Brain microvascular endothelial cell (primary cell): ENCODE measurements at regions not wholly inside any gene's neighbourhood (a gene's known extent, or its start where the extent isn't known, plus 50 kb on each side); places are given as distances from the start of the nearest gene placed in this dataset.

ENCODE experiments used
- DNase-seq: peaks from one replicate; pipeline ENCODE4 v3.0.0-alpha.2; 2020
- H3K27ac ChIP-seq: fragments of 250-450 bp; sonication (Bioruptor Pico); 2 replicates; pipeline ENCODE4 v1.5.1; 2020; ENCODE audit warnings: mild to moderate bottlenecking, moderate library complexity
- H3K27me3 ChIP-seq: fragments of 250-450 bp; sonication (Bioruptor Pico); replicated peaks from 2 replicates; pipeline ENCODE4 v1.5.1; 2020; ENCODE audit warnings: mild to moderate bottlenecking
- H3K36me3 ChIP-seq: fragments of 250-450 bp; sonication (Bioruptor Pico); replicated peaks from 2 replicates; pipeline ENCODE4 v1.5.1; 2020; ENCODE audit warnings: mild to moderate bottlenecking
- H3K4me3 ChIP-seq: 2 replicates; pipeline ENCODE4 v1.5.1; 2011; ENCODE audit warnings: low read depth, mild to moderate bottlenecking, control low read depth, low read length, moderate library complexity
- CTCF ChIP-seq: IDR thresholded peaks from 2 replicates; pipeline ENCODE4 v1.5.1; 2011; ENCODE audit warnings: low read depth, mild to moderate bottlenecking, moderate library complexity, low read length, control low read depth, inconsistent platforms; ENCODE audit errors: missing control alignments
- in situ Hi-C: cut with HindIII; loops from 2 replicates; pipeline ENCODE4 v1.10.0; 2017; ENCODE audit warnings: low sequenced_read_pairs, low pct_ligation_motif_present

- no peak overlapping the region for H3K4me3 ChIP-seq
- no peaks in the 10 kb centered on the region for H3K27me3 ChIP-seq
- no peaks in the 10 kb centered on the region for H3K36me3 ChIP-seq
- in situ Hi-C loops: no loop called here
- no peak for DNase-seq
- no peak overlapping the region for H3K27ac ChIP-seq
- TF ChIP-seq CTCF: no peak
Observed at GRCh38 chr12:114616081-114616480, 67.9 kb downstream of the TBX3 start.

GRCh38 chr12:114614040-114614439 lies 69.9 kb downstream of the TBX3 start:
- Histone ChIP-seq H3K27ac (no peak overlapping the region), H3K27me3 (no peaks in the 10 kb centered on the region), H3K4me3 (no peak overlapping the region), H3K36me3 (no peaks in the 10 kb centered on the region)
- no peak for DNase-seq
- no peak for TF ChIP-seq CTCF
- in situ Hi-C loops: no loop called here

- Histone ChIP-seq H3K4me3 (no peak overlapping the region), H3K27me3 (no peaks in the 10 kb centered on the region), H3K36me3 (no peaks in the 10 kb centered on the region), H3K27ac (no peak overlapping the region)
- TF ChIP-seq CTCF: no peak
- in situ Hi-C loops: no loop called here
- DNase-seq: no peak
Observed at GRCh38 chr12:114612062-114612461, 71.9 kb downstream of the TBX3 start.

- Histone ChIP-seq H3K27me3 (no peaks in the 10 kb centered on the region), H3K27ac (no peak overlapping the region), H3K4me3 (no peak overlapping the region), H3K36me3 (no peaks in the 10 kb centered on the region)
- no peak for DNase-seq
- no peak for TF ChIP-seq CTCF
- in situ Hi-C loops: no loop called here
Observed at GRCh38 chr12:114611145-114612018, 72.6 kb downstream of the TBX3 start.

- no peak for TF ChIP-seq CTCF
- Histone ChIP-seq H3K27ac (no peak overlapping the region), H3K27me3 (no peaks in the 10 kb centered on the region), H3K36me3 (no peaks in the 10 kb centered on the region), H3K4me3 (no peak overlapping the region)
- in situ Hi-C loops: no loop called here
- DNase-seq: no peak
Observed at GRCh38 chr12:114608509-114608908, 75.5 kb downstream of the TBX3 start.

GRCh38 chr12:114605918-114606317 lies 78.1 kb downstream of the TBX3 start:
- Histone ChIP-seq H3K36me3 (no peaks in the 10 kb centered on the region), H3K27ac (no peak overlapping the region), H3K27me3 (no peaks in the 10 kb centered on the region), H3K4me3 (no peak overlapping the region)
- in situ Hi-C loops: no loop called here
- no peak for TF ChIP-seq CTCF
- no peak for DNase-seq
